ENCODE measurements at regions not wholly inside any gene's neighbourhood (a gene's known extent, or its start where the extent isn't known, plus 50 kb on each side); places are given as distances from the start of the nearest gene placed in this dataset.

DNA sequence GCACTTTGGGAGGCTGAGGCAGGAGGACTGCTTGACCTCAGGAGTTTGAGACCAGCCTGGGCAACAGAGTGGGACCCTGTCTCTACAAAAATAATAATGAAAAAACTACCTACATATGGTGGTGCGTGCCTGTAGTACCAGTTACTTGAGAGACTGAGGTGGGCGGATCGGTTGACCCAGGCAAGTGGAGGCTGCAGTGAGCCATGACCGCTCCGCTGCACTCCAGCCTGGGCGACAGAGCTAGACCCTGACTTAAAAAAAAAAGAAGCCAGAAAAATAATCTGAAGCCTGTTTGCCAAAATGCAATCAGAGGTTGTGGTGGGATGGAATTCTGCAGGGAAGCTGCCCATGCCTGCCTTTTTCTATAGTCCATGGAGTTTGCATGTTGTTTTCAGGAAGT is 50.4 kb upstream of the GGTA1 start:
- Histone ChIP-seq H3K4me3 (ENCODE audit: low read length) (no peak overlapping the region), H3K27me3 (ENCODE audit: insufficient read depth, low read length) (peaks cover 8% of the 10 kb centered on the region)

DNA sequence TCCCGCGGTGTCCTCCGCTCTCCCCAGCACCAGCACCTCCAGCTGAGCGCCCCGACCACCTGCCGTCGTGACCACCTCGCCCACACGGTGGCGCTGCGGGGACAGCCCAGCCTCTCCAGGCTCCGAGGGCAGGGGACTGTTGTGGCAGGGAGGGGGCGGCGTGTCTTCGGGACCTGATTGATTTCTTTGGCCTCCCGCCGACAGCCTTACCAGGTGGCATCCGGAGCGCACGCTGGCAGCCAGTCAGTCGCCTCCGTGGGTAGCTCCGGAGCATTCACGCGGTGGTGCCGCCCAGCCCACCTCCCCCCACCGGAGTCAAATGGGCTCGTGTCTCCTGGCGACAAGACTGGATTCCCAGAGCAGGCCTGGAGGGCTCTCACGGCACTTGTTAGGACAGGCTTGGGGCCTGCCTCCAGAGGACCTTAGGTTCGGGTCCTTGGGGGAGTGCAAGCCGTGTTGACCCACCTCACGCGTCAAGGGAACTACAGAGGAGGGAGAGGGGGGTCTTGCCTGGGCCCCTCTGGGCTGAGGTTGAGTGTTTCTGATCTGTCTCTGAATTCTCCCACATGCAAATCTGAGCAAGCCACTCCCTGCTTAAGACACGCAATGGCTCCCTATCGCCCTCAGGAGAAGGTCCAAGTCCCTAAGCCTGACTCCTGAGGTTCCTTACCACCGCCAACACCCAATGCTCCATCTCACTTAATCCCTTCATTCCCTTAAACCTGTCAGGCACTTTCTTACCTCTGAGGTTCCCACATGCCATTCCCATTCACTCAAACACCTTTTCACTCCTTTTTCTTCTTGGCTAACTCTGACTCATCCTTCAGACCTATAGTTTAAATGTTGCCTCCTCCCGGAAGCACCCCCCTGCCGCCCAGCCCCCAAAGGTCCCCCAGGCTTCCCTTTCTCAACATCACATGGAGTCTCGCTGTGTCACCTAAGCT is 51.2 kb upstream of the GGTA1 start:
- peaks cover 8% of the 10 kb centered on the region for H3K27me3 ChIP-seq (ENCODE audit: insufficient read depth, low read length)
- H3K4me1 ChIP-seq (ENCODE audit: insufficient read depth, low read length), result peaks cover 3% of the 10 kb centered on the region
- no peaks in the 10 kb centered on the region for H3K36me3 ChIP-seq (ENCODE audit: insufficient read depth, low read length)
- H3K9me3 ChIP-seq (ENCODE audit: low read length), result no peaks in the 10 kb centered on the region
- H2AFZ ChIP-seq (ENCODE audit: low read depth, low read length), result no peak overlapping the region
- peak overlapping the region; percentile 26 for H3K4me3 ChIP-seq (ENCODE audit: low read length)

More for the DNA sequence above, 50.4 kb upstream of the GGTA1 start:
- peaks cover 3% of the 10 kb centered on the region for H3K4me1 ChIP-seq (ENCODE audit: insufficient read depth, low read length)
- no peaks in the 10 kb centered on the region for H3K36me3 ChIP-seq (ENCODE audit: insufficient read depth, low read length)
- H2AFZ ChIP-seq (ENCODE audit: low read depth, low read length), result no peak overlapping the region
- no peaks in the 10 kb centered on the region for H3K9me3 ChIP-seq (ENCODE audit: low read length)

DNA sequence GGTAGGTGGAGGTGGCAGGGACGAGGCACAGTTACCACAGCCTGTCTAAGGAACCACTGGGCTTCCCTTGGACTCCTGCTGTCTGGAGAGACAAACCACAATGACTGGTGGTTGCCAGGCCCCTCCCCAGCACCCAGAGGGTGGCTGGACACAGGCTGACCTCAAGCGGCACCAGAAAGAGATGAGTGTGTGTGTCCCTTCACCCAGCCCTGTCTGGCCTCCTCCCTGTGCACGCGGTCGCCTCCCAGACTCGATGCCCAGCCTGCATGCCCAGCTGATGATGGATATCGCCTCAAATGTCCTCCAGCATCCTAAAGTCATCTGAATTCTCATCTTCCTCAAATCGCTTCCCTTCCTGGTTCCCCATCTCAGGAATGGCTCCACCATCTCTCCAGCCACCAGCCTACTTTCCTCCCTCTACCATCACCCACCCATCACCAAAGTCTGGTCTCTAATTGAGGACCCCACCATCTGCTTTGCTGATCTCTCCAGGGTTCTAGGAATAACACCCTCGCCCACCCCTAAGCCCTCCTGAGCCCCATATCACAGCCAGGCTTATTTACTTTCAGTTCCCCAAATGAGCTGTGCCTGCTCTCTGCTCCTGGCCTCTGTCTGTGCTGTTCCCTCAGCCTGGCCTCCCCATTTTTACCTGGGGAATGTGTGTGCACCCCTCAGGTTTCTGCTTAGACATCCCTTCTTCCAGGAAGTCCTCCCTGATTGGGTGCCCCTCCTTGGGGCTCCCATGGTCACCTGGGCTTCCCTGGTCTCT is 52.5 kb upstream of the GGTA1 start:
- no peaks in the 10 kb centered on the region for H3K9me3 ChIP-seq (ENCODE audit: low read length)
- H3K4me1 ChIP-seq (ENCODE audit: insufficient read depth, low read length), result no peaks in the 10 kb centered on the region
- no peak overlapping the region for H2AFZ ChIP-seq (ENCODE audit: low read depth, low read length)
- peaks cover 8% of the 10 kb centered on the region for H3K27me3 ChIP-seq (ENCODE audit: insufficient read depth, low read length)
- no peaks in the 10 kb centered on the region for H3K36me3 ChIP-seq (ENCODE audit: insufficient read depth, low read length)
- H3K4me3 ChIP-seq (ENCODE audit: low read length), result no peak overlapping the region

DNA sequence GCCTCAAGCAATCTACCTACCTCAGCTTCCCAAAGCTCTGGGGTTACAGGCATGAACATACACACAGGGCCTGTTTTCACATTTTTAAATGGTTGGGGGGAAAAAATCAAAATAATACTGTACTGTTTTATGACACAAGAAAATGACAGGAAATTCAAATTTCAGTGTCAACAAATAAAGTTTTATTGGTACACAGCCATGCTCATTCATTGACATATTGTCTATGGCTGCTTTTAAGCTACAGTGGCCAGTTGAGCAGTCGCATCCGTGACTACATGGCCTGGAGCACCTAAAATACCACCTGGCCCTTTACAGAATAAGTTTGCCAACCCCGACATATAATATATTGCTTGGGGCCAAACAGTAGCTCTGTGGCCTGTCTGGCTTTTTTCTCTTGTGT is 56.4 kb upstream of the GGTA1 start:
- H3K9me3 ChIP-seq (ENCODE audit: low read length), result no peaks in the 10 kb centered on the region
- H3K36me3 ChIP-seq (ENCODE audit: insufficient read depth, low read length), result no peaks in the 10 kb centered on the region
- no peak overlapping the region for H3K4me3 ChIP-seq (ENCODE audit: low read length)
- no peak overlapping the region for H2AFZ ChIP-seq (ENCODE audit: low read depth, low read length)
- H3K27me3 ChIP-seq (ENCODE audit: insufficient read depth, low read length), result peaks cover 21% of the 10 kb centered on the region
- H3K4me1 ChIP-seq (ENCODE audit: insufficient read depth, low read length), result peaks cover 3% of the 10 kb centered on the region

DNA sequence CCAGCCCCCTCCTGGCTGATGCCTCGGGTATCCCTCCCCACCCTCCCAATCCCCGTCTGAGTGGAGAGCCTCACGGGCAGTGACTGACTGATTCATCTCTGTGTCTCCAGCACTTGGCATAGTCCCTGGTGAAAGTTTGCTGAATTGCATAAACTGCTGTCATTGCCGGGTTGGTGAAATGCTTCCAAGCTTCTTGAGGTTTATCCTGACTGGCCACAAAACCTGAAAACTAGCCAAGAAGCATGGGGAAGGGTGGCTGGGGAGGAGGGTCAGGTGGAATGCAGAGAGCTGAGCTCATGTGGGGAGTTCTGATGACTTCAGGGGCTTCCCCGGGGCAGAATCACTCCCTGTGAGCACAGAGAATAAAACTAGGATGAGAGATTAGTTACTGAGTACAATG is 56.9 kb upstream of the GGTA1 start:
- H3K4me3 ChIP-seq (ENCODE audit: low read length), result no peak overlapping the region
- H3K9me3 ChIP-seq (ENCODE audit: low read length), result no peaks in the 10 kb centered on the region
- H3K4me1 ChIP-seq (ENCODE audit: insufficient read depth, low read length), result peaks cover 3% of the 10 kb centered on the region
- H2AFZ ChIP-seq (ENCODE audit: low read depth, low read length), result no peak overlapping the region
- H3K27me3 ChIP-seq (ENCODE audit: insufficient read depth, low read length), result peaks cover 24% of the 10 kb centered on the region
- no peaks in the 10 kb centered on the region for H3K36me3 ChIP-seq (ENCODE audit: insufficient read depth, low read length)

DNA sequence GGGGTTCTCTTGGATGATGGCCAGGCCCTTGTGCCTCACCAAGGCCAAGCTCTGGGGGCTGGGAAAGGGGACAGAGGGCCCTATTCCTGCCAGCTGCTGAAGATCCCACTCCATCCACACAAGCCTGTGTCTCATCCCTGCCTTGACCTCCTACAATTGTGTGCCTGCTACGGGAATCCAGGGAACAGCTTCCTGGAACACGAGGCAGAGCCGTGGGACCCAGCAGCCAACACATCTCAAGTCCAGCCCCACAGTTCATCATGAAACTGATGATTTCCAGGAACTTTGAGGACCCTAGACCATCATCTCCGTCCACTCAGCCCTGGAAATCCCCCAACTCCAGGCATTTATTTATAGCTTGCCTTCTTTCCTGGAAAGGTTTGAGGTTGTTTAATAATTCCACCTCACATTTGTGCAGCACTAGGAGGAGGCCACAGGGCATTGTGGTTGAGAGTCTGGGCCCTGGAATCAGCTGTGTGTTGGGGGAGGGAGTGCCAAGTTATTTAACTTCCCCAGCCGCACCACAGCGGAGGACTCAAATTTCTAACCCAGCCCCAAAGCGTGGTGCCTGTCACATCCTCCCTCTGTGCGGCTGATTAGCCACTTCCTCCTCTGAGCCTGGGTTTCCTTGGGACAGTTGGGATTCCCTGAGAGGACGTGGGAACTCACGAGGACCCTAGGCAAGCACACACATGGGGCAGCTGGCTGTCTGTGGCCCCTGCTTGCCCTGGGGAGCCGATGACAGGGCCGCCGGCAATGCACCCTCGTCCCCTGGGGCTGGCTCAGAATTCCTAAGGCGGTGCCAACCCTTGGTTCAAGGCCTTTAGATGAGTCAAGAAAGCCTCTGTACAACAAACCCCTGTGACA is 58.2 kb upstream of the GGTA1 start:
- no peak overlapping the region for H3K4me3 ChIP-seq (ENCODE audit: low read length)
- no peaks in the 10 kb centered on the region for H3K9me3 ChIP-seq (ENCODE audit: low read length)
- H3K27me3 ChIP-seq (ENCODE audit: insufficient read depth, low read length), result peaks cover 26% of the 10 kb centered on the region
- no peaks in the 10 kb centered on the region for H3K36me3 ChIP-seq (ENCODE audit: insufficient read depth, low read length)
- no peak overlapping the region for H2AFZ ChIP-seq (ENCODE audit: low read depth, low read length)
- H3K4me1 ChIP-seq (ENCODE audit: insufficient read depth, low read length), result peaks cover 3% of the 10 kb centered on the region

DNA sequence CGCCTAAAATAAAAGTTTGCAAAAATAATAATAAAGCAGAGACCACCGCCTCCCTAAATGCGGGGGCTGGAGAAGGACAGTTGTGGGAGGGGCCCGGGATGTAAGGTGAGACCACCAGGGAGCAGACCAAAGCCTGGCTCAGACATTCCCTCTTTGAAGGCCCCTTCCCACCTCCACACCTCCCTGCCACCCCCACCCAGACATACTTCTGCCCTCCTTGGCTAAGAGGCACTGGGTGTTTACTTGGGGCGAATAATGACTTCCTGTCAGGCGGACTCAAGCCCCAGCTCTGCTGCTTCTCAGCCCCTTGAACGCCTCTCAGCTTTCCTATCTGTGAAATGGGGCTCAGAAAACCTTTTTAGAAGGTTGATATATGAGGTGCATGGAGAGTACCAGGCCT is 58.8 kb upstream of the GGTA1 start:
- no peak overlapping the region for H3K4me3 ChIP-seq (ENCODE audit: low read length)
- H3K9me3 ChIP-seq (ENCODE audit: low read length), result no peaks in the 10 kb centered on the region
- H3K27me3 ChIP-seq (ENCODE audit: insufficient read depth, low read length), result peaks cover 29% of the 10 kb centered on the region
- no peak overlapping the region for H2AFZ ChIP-seq (ENCODE audit: low read depth, low read length)
- no peaks in the 10 kb centered on the region for H3K36me3 ChIP-seq (ENCODE audit: insufficient read depth, low read length)
- H3K4me1 ChIP-seq (ENCODE audit: insufficient read depth, low read length), result peaks cover 3% of the 10 kb centered on the region

DNA sequence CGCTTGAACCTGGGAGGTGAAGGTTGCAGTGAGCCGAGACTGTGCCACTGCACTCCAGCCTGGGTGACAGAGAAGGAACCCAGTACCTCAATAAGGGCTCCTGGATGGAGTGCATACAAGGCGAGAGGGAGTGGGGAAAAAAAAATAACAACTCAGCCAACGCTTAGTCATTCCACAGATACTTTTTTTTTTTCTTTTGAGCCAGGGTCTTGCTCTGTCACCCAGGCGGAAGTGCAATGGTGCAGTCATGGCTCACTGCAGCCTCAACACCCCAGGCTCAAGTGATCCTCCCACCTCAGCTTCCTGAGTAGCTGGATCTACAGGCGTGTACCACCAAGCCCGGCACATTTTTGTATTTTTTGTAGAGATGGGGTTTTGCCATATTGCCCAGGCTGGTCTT is 59.5 kb upstream of the GGTA1 start:
- Histone ChIP-seq H3K4me3 (ENCODE audit: low read length) (no peak overlapping the region), H3K36me3 (ENCODE audit: insufficient read depth, low read length) (no peaks in the 10 kb centered on the region), H3K27me3 (ENCODE audit: insufficient read depth, low read length) (peaks cover 29% of the 10 kb centered on the region), H3K4me1 (ENCODE audit: insufficient read depth, low read length) (peaks cover 3% of the 10 kb centered on the region), H2AFZ (ENCODE audit: low read depth, low read length) (no peak overlapping the region), H3K9me3 (ENCODE audit: low read length) (no peaks in the 10 kb centered on the region)

DNA sequence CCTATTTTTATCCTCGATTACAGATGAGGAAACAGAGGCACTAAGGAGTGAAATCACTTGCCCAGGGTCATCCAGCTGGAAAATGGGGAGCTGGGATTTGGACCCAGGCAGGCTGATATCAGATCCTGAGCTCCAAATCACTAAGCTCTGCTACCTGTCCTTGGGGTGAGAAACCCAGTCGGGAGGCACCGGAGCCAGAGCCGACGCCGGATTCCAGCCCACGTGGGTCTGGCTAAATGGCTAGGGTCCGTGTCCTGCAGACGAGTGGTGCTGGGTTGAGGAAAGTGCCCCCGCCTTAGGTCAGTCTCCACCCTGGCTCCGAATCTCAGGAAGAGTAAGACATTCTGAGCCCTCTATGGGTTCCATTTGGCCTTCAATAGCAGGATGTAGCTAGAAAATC is 61.3 kb upstream of the GGTA1 start:
- no peaks in the 10 kb centered on the region for H3K36me3 ChIP-seq (ENCODE audit: insufficient read depth, low read length)
- no peak overlapping the region for H3K4me3 ChIP-seq (ENCODE audit: low read length)
- H3K27me3 ChIP-seq (ENCODE audit: insufficient read depth, low read length), result peaks cover 40% of the 10 kb centered on the region
- peaks cover 3% of the 10 kb centered on the region for H3K4me1 ChIP-seq (ENCODE audit: insufficient read depth, low read length)
- H2AFZ ChIP-seq (ENCODE audit: low read depth, low read length), result no peak overlapping the region
- H3K9me3 ChIP-seq (ENCODE audit: low read length), result no peaks in the 10 kb centered on the region

DNA sequence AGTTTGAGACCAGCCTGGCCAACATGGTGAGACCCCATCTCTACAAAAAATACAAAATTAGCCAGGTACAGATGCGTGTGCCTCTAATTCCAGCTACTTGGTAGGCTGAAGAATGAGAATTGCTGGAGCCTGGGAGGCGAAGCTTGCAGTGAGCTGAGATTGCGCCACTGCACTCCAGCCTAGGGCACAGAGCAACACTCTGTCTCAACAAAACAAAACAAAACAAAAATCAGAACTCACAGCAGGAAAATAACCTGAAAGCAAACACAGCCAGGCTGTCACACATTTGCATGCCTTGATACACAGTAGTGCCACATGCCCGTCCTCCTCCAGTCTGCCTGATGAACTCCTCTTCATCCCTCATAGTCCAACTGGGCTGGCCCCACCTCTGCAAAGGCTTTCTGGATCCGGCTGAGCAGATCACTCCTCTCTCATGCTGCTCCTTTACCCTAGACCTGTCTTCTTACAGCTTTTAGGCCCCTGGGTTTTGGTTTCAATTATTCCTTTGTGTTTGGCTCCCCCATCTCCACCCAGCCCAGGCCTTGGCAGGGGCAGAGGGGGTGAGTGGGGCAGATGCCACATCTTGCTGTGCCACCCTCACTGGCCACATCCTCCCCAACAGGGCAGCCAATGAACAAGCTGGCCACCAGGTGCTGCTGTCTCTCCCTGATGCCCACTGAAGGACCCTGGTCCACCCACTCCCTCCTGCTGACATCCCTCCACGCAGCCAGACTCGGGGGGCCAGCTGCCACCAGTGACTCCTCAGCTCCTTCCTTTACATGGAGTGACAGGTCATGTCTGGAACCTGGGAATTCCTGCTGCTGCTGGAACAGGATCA is 62.0 kb upstream of the GGTA1 start:
- Histone ChIP-seq H3K36me3 (ENCODE audit: insufficient read depth, low read length) (no peaks in the 10 kb centered on the region), H3K4me1 (ENCODE audit: insufficient read depth, low read length) (peaks cover 3% of the 10 kb centered on the region), H3K27me3 (ENCODE audit: insufficient read depth, low read length) (peaks cover 47% of the 10 kb centered on the region), H3K4me3 (ENCODE audit: low read length) (no peak overlapping the region), H3K9me3 (ENCODE audit: low read length) (no peaks in the 10 kb centered on the region), H2AFZ (ENCODE audit: low read depth, low read length) (no peak overlapping the region)

DNA sequence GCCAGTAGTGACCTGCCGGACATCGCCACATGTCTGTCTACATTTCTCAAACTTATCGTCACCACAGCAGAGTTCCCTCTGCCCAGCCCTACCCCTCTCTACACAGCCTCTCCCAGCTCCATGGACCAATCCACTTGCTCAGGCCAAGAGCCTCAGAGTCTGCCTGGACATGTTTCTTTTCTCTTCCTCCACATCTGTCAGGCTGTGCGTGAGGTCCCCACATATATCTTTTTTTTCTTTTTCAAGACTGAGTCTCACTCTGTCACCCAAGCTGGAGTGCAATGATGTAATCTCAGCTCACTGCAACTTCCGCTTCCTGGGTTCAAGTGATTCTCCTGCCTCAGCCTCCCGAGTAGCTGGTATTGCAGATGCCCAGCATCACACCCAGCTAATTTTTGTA is 62.7 kb upstream of the GGTA1 start:
- H3K27me3 ChIP-seq (ENCODE audit: insufficient read depth, low read length), result peaks cover 53% of the 10 kb centered on the region

DNA sequence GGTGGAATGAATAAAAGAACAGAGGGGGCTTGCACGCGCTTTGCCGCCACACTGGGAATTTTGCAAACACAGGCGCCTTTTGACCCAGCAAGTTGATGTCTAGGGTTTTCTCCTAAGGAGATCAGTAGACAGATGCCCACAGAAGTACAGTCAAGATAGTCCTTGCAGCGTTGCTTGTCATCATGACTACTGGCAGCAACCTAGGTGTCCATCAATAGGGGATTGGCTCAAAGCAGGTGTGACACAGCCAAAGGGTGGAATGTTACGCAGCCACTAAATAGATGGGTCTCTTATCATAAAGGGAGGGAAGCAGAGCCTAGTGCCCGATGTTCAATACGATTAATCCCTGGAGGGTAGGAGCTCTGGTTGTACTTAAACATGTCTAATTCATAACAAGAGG is 63.8 kb upstream of the GGTA1 start:
- no peaks in the 10 kb centered on the region for H3K36me3 ChIP-seq (ENCODE audit: insufficient read depth, low read length)
- H3K4me3 ChIP-seq (ENCODE audit: low read length), result no peak overlapping the region
- no peaks in the 10 kb centered on the region for H3K9me3 ChIP-seq (ENCODE audit: low read length)
- peaks cover 56% of the 10 kb centered on the region for H3K27me3 ChIP-seq (ENCODE audit: insufficient read depth, low read length)
- H2AFZ ChIP-seq (ENCODE audit: low read depth, low read length), result no peak overlapping the region
- H3K4me1 ChIP-seq (ENCODE audit: insufficient read depth, low read length), result peaks cover 13% of the 10 kb centered on the region

More for the DNA sequence above, 62.7 kb upstream of the GGTA1 start:
- Histone ChIP-seq H3K4me3 (ENCODE audit: low read length) (no peak overlapping the region), H2AFZ (ENCODE audit: low read depth, low read length) (no peak overlapping the region), H3K4me1 (ENCODE audit: insufficient read depth, low read length) (peaks cover 9% of the 10 kb centered on the region), H3K36me3 (ENCODE audit: insufficient read depth, low read length) (no peaks in the 10 kb centered on the region), H3K9me3 (ENCODE audit: low read length) (no peaks in the 10 kb centered on the region)

Measured in neuron (in vitro differentiated cells).